ENCODE measurements at regions not wholly inside any gene's neighbourhood (a gene's known extent, or its start where the extent isn't known, plus 50 kb on each side); places are given as distances from the start of the nearest gene placed in this dataset.

DNA sequence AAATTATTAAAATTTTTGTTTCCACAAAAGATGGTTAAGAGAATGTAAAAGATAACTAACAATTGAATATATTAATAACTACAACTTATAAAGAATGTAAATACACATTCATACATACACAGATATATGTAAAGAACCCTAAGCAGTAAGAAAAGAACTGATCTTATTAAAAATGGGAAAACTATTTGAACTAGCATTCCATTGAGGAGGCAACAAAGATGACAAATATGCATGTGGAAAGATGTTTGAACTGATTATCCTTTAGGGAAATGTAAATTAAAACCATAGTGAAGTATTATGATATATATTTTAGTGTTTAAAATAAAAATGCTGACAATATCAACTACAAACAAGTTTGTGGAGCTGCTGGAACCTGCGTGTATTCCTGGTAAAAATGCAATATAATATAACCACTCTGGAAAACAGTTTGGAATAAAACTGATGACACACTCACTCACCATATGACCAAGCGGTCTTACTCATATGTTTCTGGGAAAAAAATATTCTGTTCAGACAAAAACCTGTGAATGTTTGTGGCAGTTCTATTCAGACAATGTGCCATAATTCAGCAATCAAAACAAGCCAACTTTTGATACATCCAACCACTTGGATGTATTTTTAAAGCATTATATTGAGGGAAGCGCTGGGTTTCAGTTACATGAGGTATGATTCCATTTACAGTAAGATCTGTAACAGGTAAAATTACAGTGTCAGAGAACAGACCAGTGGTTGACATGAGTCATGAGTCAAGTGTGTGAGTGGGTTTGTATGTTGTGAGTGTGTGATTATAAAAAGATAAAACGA, 694.4 kb upstream of the SLITRK5 start:
- H3K4me3 ChIP-seq: no peak overlapping the region
- no peaks in the 10 kb centered on the region for H3K9me3 ChIP-seq
- H3K36me3 ChIP-seq (ENCODE audit: low read depth): no peaks in the 10 kb centered on the region
- ATAC-seq: no peak
- intact Hi-C loops (cut with DNase I, micrococcal nuclease): no loop called here
- TF ChIP-seq, protein P1, sequence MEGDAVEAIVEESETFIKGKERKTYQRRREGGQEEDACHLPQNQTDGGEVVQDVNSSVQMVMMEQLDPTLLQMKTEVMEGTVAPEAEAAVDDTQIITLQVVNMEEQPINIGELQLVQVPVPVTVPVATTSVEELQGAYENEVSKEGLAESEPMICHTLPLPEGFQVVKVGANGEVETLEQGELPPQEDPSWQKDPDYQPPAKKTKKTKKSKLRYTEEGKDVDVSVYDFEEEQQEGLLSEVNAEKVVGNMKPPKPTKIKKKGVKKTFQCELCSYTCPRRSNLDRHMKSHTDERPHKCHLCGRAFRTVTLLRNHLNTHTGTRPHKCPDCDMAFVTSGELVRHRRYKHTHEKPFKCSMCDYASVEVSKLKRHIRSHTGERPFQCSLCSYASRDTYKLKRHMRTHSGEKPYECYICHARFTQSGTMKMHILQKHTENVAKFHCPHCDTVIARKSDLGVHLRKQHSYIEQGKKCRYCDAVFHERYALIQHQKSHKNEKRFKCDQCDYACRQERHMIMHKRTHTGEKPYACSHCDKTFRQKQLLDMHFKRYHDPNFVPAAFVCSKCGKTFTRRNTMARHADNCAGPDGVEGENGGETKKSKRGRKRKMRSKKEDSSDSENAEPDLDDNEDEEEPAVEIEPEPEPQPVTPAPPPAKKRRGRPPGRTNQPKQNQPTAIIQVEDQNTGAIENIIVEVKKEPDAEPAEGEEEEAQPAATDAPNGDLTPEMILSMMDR (IDR thresholded peaks at IDR 0.05): no peak
- DNase-seq: no peak
- no peaks in the 10 kb centered on the region for H3K4me1 ChIP-seq (ENCODE audit: low read depth)

GRCh38 chr13:86986448-86986847, 684.7 kb upstream of the SLITRK5 start:
- Histone ChIP-seq H3K36me3 (ENCODE audit: low read depth) (no peaks in the 10 kb centered on the region), H3K4me1 (ENCODE audit: low read depth) (no peaks in the 10 kb centered on the region), H3K9me3 (no peaks in the 10 kb centered on the region), H3K4me3 (no peak overlapping the region)
- TF ChIP-seq, protein P1 (IDR thresholded peaks at IDR 0.05): no peak
- DNase-seq (no peak), ATAC-seq (no peak)
- intact Hi-C loops (cut with DNase I, micrococcal nuclease): no loop called here

DNA sequence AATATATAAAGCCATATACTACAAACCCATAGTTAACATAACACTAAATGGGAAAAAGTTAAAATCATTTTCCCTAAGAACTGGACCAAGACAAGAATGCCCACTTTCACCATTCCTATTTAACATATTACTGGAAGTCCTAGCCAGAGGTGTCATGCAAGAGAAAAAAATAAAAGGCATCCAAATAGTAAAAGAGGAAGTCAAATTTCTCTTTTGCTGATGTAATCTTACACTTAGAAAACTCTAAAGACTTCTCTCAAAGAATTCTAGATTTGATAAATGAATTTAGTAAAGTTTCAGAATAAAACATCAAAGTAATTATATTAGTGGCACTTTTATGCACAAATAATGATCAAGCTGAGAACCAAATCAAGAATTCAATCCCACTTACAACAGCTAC, 678.9 kb upstream of the SLITRK5 start:
- ATAC-seq: no peak
- Histone ChIP-seq H3K9me3 (no peaks in the 10 kb centered on the region), H3K4me3 (no peak overlapping the region), H3K36me3 (ENCODE audit: low read depth) (no peaks in the 10 kb centered on the region), H3K4me1 (ENCODE audit: low read depth) (no peaks in the 10 kb centered on the region)
- intact Hi-C loops (cut with DNase I, micrococcal nuclease): no loop called here
- DNase-seq: no peak
- TF ChIP-seq, protein P1 (IDR thresholded peaks at IDR 0.05): no peak

DNA sequence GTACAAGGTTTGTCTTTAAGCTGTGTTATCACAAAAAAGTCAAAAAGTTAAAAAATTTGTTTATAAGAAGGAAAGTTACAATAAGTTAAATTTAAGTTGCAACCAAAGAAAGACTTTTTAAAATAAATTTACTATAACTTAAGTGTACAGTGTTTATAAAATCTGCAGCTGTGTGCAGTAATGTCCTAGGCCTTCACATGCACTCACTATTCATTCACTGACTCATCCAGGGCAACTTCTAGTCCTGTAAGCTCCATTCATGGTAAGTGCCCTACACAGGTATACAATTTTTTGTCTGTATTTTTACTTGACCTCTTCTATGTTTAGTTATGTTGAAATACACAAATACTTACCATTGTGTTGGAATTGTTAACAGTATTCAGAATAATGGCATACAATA, 667.9 kb upstream of the SLITRK5 start:
- no peak for DNase-seq
- no peak for ATAC-seq
- intact Hi-C loops (cut with DNase I, micrococcal nuclease): no loop called here
- Histone ChIP-seq H3K4me1 (ENCODE audit: low read depth) (no peaks in the 10 kb centered on the region), H3K36me3 (ENCODE audit: low read depth) (no peaks in the 10 kb centered on the region), H3K9me3 (no peaks in the 10 kb centered on the region), H3K4me3 (no peak overlapping the region)
- TF ChIP-seq, protein P1 (IDR thresholded peaks at IDR 0.05): no peak

GRCh38 chr13:87005511-87005910, 665.7 kb upstream of the SLITRK5 start:
- TF ChIP-seq, protein P1 (IDR thresholded peaks at IDR 0.05): no peak
- Histone ChIP-seq H3K4me1 (ENCODE audit: low read depth) (no peaks in the 10 kb centered on the region), H3K9me3 (peaks cover 12% of the 10 kb centered on the region), H3K4me3 (no peak overlapping the region), H3K36me3 (ENCODE audit: low read depth) (no peaks in the 10 kb centered on the region)
- ATAC-seq: no peak
- no peak for DNase-seq
- intact Hi-C loops (cut with DNase I, micrococcal nuclease): no loop called here

Data from mucosa of descending colon (tissue), 3 donors.